Liver (tissue), 3 donors: ENCODE measurements at regions not wholly inside any gene's neighbourhood (a gene's known extent, or its start where the extent isn't known, plus 50 kb on each side); places are given as distances from the start of the nearest gene placed in this dataset.

Source experiments
- CTCF ChIP-seq: fragments of 150-350 bp; IDR thresholded peaks from 2 replicates; pipeline ENCODE4 v1.5.1; 2017; ENCODE audit warnings: improper control_type of control experiment, low read depth, low read length; ENCODE audit not compliant: missing input control
- JUND ChIP-seq, 2 donors: IDR thresholded peaks; 2 replicates each; pipeline ENCODE4 v1.6.1; 2016; ENCODE audit warnings: antibody characterized with exemption in 2 of 2
- NR2F2 ChIP-seq: IDR thresholded peaks from 2 replicates; pipeline ENCODE4 v1.6.1; 2016; ENCODE audit warnings: antibody characterized with exemption
- RXRA ChIP-seq, 2 donors: IDR thresholded peaks; 2 replicates each; pipeline ENCODE4 v1.6.1; 2017 to 2018; ENCODE audit warnings: antibody characterized with exemption in 2 of 2, mild to moderate bottlenecking in 1 of 2
- SP1 ChIP-seq: IDR thresholded peaks from 2 replicates; pipeline ENCODE4 v1.6.1; 2018; ENCODE audit warnings: antibody characterized with exemption, mild to moderate bottlenecking
- TAF1 ChIP-seq: conservative IDR thresholded peaks from 2 replicates; pipeline ENCODE4 v1.6.1; 2016; ENCODE audit warnings: antibody characterized with exemption, mild to moderate bottlenecking
- YY1 ChIP-seq: IDR thresholded peaks from 2 replicates; pipeline ENCODE4 v1.6.1; 2016; ENCODE audit warnings: antibody characterized with exemption, mild to moderate bottlenecking
- TF ChIP-seq, protein P1 (sequence below): IDR thresholded peaks from 2 replicates; pipeline ENCODE4 v1.6.1; 2016; ENCODE audit warnings: antibody characterized with exemption, mild to moderate bottlenecking
- TF ChIP-seq, protein P2 (sequence below): IDR thresholded peaks from 2 replicates; pipeline ENCODE4 v1.6.1; 2016; ENCODE audit warnings: antibody characterized with exemption
- TF ChIP-seq, protein P3 (sequence below): IDR thresholded peaks from 2 replicates; pipeline ENCODE4 v1.6.1; 2016; ENCODE audit warnings: antibody characterized with exemption
- TF ChIP-seq, protein P4 (sequence below): IDR thresholded peaks from 2 replicates; pipeline ENCODE4 v1.6.1; 2016; ENCODE audit warnings: antibody characterized with exemption
- donor health status: healthy.
- donor health status: healthy.

- TF ChIP-seq CTCF (no peak), RXRA (IDR thresholded peaks at IDR 0.05) (no peak), YY1 (no peak), TAF1 (no peak), JUND (IDR thresholded peaks at IDR 0.05) (no peak), SP1 (no peak), NR2F2 (no peak)
- TF ChIP-seq, protein P1, sequence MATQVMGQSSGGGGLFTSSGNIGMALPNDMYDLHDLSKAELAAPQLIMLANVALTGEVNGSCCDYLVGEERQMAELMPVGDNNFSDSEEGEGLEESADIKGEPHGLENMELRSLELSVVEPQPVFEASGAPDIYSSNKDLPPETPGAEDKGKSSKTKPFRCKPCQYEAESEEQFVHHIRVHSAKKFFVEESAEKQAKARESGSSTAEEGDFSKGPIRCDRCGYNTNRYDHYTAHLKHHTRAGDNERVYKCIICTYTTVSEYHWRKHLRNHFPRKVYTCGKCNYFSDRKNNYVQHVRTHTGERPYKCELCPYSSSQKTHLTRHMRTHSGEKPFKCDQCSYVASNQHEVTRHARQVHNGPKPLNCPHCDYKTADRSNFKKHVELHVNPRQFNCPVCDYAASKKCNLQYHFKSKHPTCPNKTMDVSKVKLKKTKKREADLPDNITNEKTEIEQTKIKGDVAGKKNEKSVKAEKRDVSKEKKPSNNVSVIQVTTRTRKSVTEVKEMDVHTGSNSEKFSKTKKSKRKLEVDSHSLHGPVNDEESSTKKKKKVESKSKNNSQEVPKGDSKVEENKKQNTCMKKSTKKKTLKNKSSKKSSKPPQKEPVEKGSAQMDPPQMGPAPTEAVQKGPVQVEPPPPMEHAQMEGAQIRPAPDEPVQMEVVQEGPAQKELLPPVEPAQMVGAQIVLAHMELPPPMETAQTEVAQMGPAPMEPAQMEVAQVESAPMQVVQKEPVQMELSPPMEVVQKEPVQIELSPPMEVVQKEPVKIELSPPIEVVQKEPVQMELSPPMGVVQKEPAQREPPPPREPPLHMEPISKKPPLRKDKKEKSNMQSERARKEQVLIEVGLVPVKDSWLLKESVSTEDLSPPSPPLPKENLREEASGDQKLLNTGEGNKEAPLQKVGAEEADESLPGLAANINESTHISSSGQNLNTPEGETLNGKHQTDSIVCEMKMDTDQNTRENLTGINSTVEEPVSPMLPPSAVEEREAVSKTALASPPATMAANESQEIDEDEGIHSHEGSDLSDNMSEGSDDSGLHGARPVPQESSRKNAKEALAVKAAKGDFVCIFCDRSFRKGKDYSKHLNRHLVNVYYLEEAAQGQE = no peak
- TF ChIP-seq, protein P2, sequence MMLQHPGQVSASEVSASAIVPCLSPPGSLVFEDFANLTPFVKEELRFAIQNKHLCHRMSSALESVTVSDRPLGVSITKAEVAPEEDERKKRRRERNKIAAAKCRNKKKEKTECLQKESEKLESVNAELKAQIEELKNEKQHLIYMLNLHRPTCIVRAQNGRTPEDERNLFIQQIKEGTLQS = no peak
- TF ChIP-seq, protein P3, sequence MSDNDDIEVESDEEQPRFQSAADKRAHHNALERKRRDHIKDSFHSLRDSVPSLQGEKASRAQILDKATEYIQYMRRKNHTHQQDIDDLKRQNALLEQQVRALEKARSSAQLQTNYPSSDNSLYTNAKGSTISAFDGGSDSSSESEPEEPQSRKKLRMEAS = no peak
- TF ChIP-seq, protein P4, sequence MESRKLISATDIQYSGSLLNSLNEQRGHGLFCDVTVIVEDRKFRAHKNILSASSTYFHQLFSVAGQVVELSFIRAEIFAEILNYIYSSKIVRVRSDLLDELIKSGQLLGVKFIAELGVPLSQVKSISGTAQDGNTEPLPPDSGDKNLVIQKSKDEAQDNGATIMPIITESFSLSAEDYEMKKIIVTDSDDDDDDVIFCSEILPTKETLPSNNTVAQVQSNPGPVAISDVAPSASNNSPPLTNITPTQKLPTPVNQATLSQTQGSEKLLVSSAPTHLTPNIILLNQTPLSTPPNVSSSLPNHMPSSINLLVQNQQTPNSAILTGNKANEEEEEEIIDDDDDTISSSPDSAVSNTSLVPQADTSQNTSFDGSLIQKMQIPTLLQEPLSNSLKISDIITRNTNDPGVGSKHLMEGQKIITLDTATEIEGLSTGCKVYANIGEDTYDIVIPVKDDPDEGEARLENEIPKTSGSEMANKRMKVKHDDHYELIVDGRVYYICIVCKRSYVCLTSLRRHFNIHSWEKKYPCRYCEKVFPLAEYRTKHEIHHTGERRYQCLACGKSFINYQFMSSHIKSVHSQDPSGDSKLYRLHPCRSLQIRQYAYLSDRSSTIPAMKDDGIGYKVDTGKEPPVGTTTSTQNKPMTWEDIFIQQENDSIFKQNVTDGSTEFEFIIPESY = no peak
Measured at GRCh38 chr7:91443862-91444261, 179.6 kb downstream of the FZD1 start.
